ENCODE measurements at regions not wholly inside any gene's neighbourhood (a gene's known extent, or its start where the extent isn't known, plus 50 kb on each side); places are given as distances from the start of the nearest gene placed in this dataset.

- Histone ChIP-seq H3K4me1 (ENCODE audit: control insufficient read depth in 3 of 3, insufficient read depth in 3 of 3, low read length in 3 of 3) (no peaks in the 10 kb centered on the region), H3K9me3 (ENCODE audit: control insufficient read depth in 3 of 3, low read length in 3 of 3) (no peaks in the 10 kb centered on the region), H3K9ac (ENCODE audit: low read depth in 1 of 3, low read length in 3 of 3) (no peak overlapping the region), H3K36me3 (ENCODE audit: control insufficient read depth in 3 of 3, insufficient read depth in 3 of 3, low read length in 3 of 3) (no peaks in the 10 kb centered on the region), H3K27me3 (ENCODE audit: control insufficient read depth in 3 of 3, insufficient read depth in 3 of 3, low read length in 3 of 3) (peaks cover 0 to 5% (median 5%) of the 10 kb centered on the region in 3 donors), H3K27ac (ENCODE audit: low read depth, low read length) (no peak overlapping the region), H3K4me3 (ENCODE audit: low read length in 3 of 3) (no peak overlapping the region)
These were observed 755.3 kb downstream of the UQCRFS1 start for GRCh38 chr19:28457620-28458019.

DNA sequence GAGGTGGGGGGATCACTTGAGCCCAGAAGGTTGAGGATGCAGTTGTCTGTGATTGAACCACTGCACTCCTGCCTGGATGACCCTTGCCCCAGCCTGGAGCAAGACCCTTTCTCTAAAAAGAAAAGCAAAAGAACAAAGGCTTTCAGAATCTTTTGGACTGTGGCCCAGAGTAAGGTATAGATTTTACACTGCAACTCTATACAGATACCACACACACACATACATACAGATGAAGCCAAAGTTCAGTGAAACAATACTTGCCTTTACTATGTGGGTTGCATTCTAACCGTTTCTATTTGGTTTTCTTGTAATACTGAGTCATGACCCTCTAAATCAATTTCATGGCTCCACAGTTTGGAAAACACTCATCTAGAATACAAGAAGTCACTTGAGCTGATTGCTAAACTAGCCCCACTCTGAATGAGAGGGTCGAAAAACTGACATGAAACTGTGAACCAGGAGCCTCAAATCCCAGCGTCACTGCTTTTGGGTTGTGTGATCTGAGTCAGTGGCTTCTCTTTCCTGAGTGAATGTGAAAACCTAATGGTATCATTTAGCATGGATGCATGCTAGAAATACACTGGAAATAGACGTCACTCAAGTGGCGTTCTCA is 756.1 kb downstream of the UQCRFS1 start:
- no peak overlapping the region for H3K4me3 ChIP-seq (ENCODE audit: low read length in 3 of 3)
- no peaks in the 10 kb centered on the region for H3K9me3 ChIP-seq (ENCODE audit: control insufficient read depth in 3 of 3, low read length in 3 of 3)

DNA sequence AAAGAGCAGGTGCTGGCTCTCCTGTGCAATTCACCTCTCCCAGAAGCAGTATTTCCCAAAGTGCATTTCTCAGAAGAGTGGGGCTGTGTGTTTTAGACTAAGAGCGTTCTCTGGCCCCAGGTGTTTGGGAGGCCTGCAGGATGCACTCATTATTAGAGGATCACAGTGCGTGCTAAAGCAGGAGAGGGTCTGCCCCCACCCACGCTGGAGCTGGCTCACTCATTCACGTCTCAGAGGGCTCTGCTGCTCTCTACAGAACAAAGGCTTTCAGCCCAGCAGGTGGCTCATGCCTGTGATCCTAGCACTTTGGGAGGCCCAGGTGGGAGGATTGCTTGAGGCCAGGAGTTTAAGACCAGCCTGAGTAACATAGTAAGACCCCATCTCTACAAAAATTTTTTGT is 756.7 kb downstream of the UQCRFS1 start:
- Histone ChIP-seq H3K27ac (ENCODE audit: low read depth, low read length) (no peak overlapping the region), H3K27me3 (ENCODE audit: control insufficient read depth in 3 of 3, insufficient read depth in 3 of 3, low read length in 3 of 3) (peaks cover 0 to 5% (median 5%) of the 10 kb centered on the region in 3 donors), H3K9ac (ENCODE audit: low read depth in 1 of 3, low read length in 3 of 3) (no peak overlapping the region), H3K9me3 (ENCODE audit: control insufficient read depth in 3 of 3, low read length in 3 of 3) (no peaks in the 10 kb centered on the region), H3K36me3 (ENCODE audit: control insufficient read depth in 3 of 3, insufficient read depth in 3 of 3, low read length in 3 of 3) (no peaks in the 10 kb centered on the region), H3K4me1 (ENCODE audit: control insufficient read depth in 3 of 3, insufficient read depth in 3 of 3, low read length in 3 of 3) (no peaks in the 10 kb centered on the region), H3K4me3 (ENCODE audit: low read length in 3 of 3) (no peak overlapping the region)

More for the DNA sequence above, 756.1 kb downstream of the UQCRFS1 start:
- H3K36me3 ChIP-seq (ENCODE audit: control insufficient read depth in 3 of 3, insufficient read depth in 3 of 3, low read length in 3 of 3): no peaks in the 10 kb centered on the region
- H3K27me3 ChIP-seq (ENCODE audit: control insufficient read depth in 3 of 3, insufficient read depth in 3 of 3, low read length in 3 of 3): peaks cover 0 to 5% (median 5%) of the 10 kb centered on the region in 3 donors
- no peaks in the 10 kb centered on the region for H3K4me1 ChIP-seq (ENCODE audit: control insufficient read depth in 3 of 3, insufficient read depth in 3 of 3, low read length in 3 of 3)
- H3K9ac ChIP-seq (ENCODE audit: low read depth in 1 of 3, low read length in 3 of 3): no peak overlapping the region
- H3K27ac ChIP-seq (ENCODE audit: low read depth, low read length): no peak overlapping the region

GRCh38 chr19:28454083-28454482 is 758.9 kb downstream of the UQCRFS1 start:
- Histone ChIP-seq H3K27ac (ENCODE audit: low read depth, low read length) (no peak overlapping the region), H3K4me3 (ENCODE audit: low read length in 3 of 3) (no peak overlapping the region), H3K9me3 (ENCODE audit: control insufficient read depth in 3 of 3, low read length in 3 of 3) (no peaks in the 10 kb centered on the region), H3K27me3 (ENCODE audit: control insufficient read depth in 3 of 3, insufficient read depth in 3 of 3, low read length in 3 of 3) (peaks cover 0 to 5% (median 4%) of the 10 kb centered on the region in 3 donors), H3K9ac (ENCODE audit: low read depth in 1 of 3, low read length in 3 of 3) (no peak overlapping the region), H3K36me3 (ENCODE audit: control insufficient read depth in 3 of 3, insufficient read depth in 3 of 3, low read length in 3 of 3) (no peaks in the 10 kb centered on the region), H3K4me1 (ENCODE audit: control insufficient read depth in 3 of 3, insufficient read depth in 3 of 3, low read length in 3 of 3) (no peaks in the 10 kb centered on the region)

DNA sequence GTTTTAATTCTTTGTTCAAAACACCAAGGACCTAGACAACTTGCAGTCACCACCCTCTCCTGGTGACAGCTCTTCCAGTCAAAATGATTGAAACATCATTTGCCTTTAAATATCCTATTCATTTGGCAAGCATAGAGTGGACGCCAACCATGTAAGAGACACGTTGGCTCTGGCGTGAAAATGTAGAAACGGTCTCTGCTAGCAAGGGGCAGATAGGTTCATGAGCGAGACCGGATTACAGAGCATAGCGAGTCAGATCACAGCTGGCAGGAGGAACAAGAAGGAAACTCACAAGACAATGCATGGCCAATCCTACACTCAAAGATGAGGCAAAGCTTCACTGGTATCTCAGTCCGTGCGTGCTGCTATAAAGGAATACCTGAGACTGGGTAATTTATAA is 759.5 kb downstream of the UQCRFS1 start:
- Histone ChIP-seq H3K4me1 (ENCODE audit: control insufficient read depth in 3 of 3, insufficient read depth in 3 of 3, low read length in 3 of 3) (no peaks in the 10 kb centered on the region), H3K27me3 (ENCODE audit: control insufficient read depth in 3 of 3, insufficient read depth in 3 of 3, low read length in 3 of 3) (peaks cover 0 to 2% (median 0%) of the 10 kb centered on the region in 3 donors), H3K9me3 (ENCODE audit: control insufficient read depth in 3 of 3, low read length in 3 of 3) (no peaks in the 10 kb centered on the region)

GRCh38 chr19:28449803-28450202 is 763.1 kb downstream of the UQCRFS1 start:
- Histone ChIP-seq H3K27ac (ENCODE audit: low read depth, low read length) (no peak overlapping the region), H3K27me3 (ENCODE audit: control insufficient read depth in 3 of 3, insufficient read depth in 3 of 3, low read length in 3 of 3) (no peaks in the 10 kb centered on the region), H3K4me3 (ENCODE audit: low read length in 3 of 3) (no peak overlapping the region), H3K9me3 (ENCODE audit: control insufficient read depth in 3 of 3, low read length in 3 of 3) (no peaks in the 10 kb centered on the region), H3K4me1 (ENCODE audit: control insufficient read depth in 3 of 3, insufficient read depth in 3 of 3, low read length in 3 of 3) (no peaks in the 10 kb centered on the region), H3K36me3 (ENCODE audit: control insufficient read depth in 3 of 3, insufficient read depth in 3 of 3, low read length in 3 of 3) (no peaks in the 10 kb centered on the region), H3K9ac (ENCODE audit: low read depth in 1 of 3, low read length in 3 of 3) (no peak overlapping the region)

More for the DNA sequence above, 759.5 kb downstream of the UQCRFS1 start:
- no peak overlapping the region for H3K9ac ChIP-seq (ENCODE audit: low read depth in 1 of 3, low read length in 3 of 3)
- no peak overlapping the region for H3K27ac ChIP-seq (ENCODE audit: low read depth, low read length)
- H3K4me3 ChIP-seq (ENCODE audit: low read length in 3 of 3): no peak overlapping the region
- H3K36me3 ChIP-seq (ENCODE audit: control insufficient read depth in 3 of 3, insufficient read depth in 3 of 3, low read length in 3 of 3): no peaks in the 10 kb centered on the region

GRCh38 chr19:28446511-28446910 is 766.4 kb downstream of the UQCRFS1 start:
- Histone ChIP-seq H3K4me3 (ENCODE audit: low read length in 3 of 3) (no peak overlapping the region), H3K36me3 (ENCODE audit: control insufficient read depth in 3 of 3, insufficient read depth in 3 of 3, low read length in 3 of 3) (no peaks in the 10 kb centered on the region), H3K27me3 (ENCODE audit: control insufficient read depth in 3 of 3, insufficient read depth in 3 of 3, low read length in 3 of 3) (peaks cover 0 to 3% (median 2%) of the 10 kb centered on the region in 3 donors), H3K9me3 (ENCODE audit: control insufficient read depth in 3 of 3, low read length in 3 of 3) (no peaks in the 10 kb centered on the region), H3K4me1 (ENCODE audit: control insufficient read depth in 3 of 3, insufficient read depth in 3 of 3, low read length in 3 of 3) (no peaks in the 10 kb centered on the region), H3K9ac (ENCODE audit: low read depth in 1 of 3, low read length in 3 of 3) (no peak overlapping the region), H3K27ac (ENCODE audit: low read depth, low read length) (no peak overlapping the region)

GRCh38 chr19:28445826-28446225 is 767.1 kb downstream of the UQCRFS1 start:
- Histone ChIP-seq H3K4me1 (ENCODE audit: control insufficient read depth in 3 of 3, insufficient read depth in 3 of 3, low read length in 3 of 3) (no peaks in the 10 kb centered on the region), H3K36me3 (ENCODE audit: control insufficient read depth in 3 of 3, insufficient read depth in 3 of 3, low read length in 3 of 3) (no peaks in the 10 kb centered on the region), H3K9me3 (ENCODE audit: control insufficient read depth in 3 of 3, low read length in 3 of 3) (no peaks in the 10 kb centered on the region), H3K9ac (ENCODE audit: low read depth in 1 of 3, low read length in 3 of 3) (no peak overlapping the region), H3K4me3 (ENCODE audit: low read length in 3 of 3) (no peak overlapping the region), H3K27ac (ENCODE audit: low read depth, low read length) (no peak overlapping the region), H3K27me3 (ENCODE audit: control insufficient read depth in 3 of 3, insufficient read depth in 3 of 3, low read length in 3 of 3) (peaks cover 0 to 3% (median 2%) of the 10 kb centered on the region in 3 donors)

DNA sequence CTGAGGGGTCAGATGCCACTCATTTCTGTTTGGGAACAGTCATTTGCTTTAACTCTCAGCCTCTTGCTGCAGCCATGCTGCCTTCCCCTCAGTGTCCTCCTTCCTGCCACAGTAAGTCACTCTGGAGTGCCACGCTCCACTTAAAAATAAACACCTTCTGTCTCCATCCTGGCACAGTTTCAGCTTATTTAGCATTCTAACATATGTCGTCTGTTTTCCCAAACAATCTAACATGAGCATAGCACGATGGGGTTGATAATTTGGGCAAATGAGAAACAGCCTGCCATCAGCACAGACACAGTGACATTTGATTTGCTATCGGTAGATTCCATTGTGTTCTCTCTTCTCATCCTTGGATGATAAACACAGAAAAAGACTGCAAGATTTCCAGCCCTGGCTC is 768.6 kb downstream of the UQCRFS1 start:
- Histone ChIP-seq H3K27me3 (ENCODE audit: control insufficient read depth in 3 of 3, insufficient read depth in 3 of 3, low read length in 3 of 3) (peaks cover 0 to 3% (median 2%) of the 10 kb centered on the region in 3 donors), H3K36me3 (ENCODE audit: control insufficient read depth in 3 of 3, insufficient read depth in 3 of 3, low read length in 3 of 3) (no peaks in the 10 kb centered on the region), H3K27ac (ENCODE audit: low read depth, low read length) (no peak overlapping the region), H3K9me3 (ENCODE audit: control insufficient read depth in 3 of 3, low read length in 3 of 3) (no peaks in the 10 kb centered on the region), H3K4me3 (ENCODE audit: low read length in 3 of 3) (no peak overlapping the region), H3K4me1 (ENCODE audit: control insufficient read depth in 3 of 3, insufficient read depth in 3 of 3, low read length in 3 of 3) (no peaks in the 10 kb centered on the region), H3K9ac (ENCODE audit: low read depth in 1 of 3, low read length in 3 of 3) (no peak overlapping the region)

DNA sequence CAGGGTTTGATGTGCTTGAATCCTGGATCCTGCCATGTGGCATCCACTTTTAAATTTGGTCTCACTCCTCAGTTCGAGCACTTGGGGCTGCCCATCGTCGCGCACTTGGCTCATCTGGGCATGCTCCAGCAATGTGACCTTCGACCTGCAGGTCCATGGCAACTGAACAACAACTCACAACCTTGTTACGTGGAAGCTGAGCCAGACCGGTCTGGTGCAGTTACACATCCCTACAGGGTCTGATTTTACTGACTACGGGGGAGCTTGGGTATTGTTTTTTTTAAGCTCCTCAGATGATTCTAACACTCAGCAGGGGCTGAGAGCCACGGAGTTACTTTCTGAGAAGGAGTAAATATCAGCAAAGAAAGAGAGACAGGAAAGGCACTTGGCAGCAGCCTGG is 769.6 kb downstream of the UQCRFS1 start:
- H3K4me1 ChIP-seq (ENCODE audit: control insufficient read depth in 3 of 3, insufficient read depth in 3 of 3, low read length in 3 of 3): no peaks in the 10 kb centered on the region
- no peak overlapping the region for H3K4me3 ChIP-seq (ENCODE audit: low read length in 3 of 3)
- no peak overlapping the region for H3K9ac ChIP-seq (ENCODE audit: low read depth in 1 of 3, low read length in 3 of 3)
- H3K9me3 ChIP-seq (ENCODE audit: control insufficient read depth in 3 of 3, low read length in 3 of 3): no peaks in the 10 kb centered on the region
- no peaks in the 10 kb centered on the region for H3K36me3 ChIP-seq (ENCODE audit: control insufficient read depth in 3 of 3, insufficient read depth in 3 of 3, low read length in 3 of 3)
- H3K27ac ChIP-seq (ENCODE audit: low read depth, low read length): no peak overlapping the region
- H3K27me3 ChIP-seq (ENCODE audit: control insufficient read depth in 3 of 3, insufficient read depth in 3 of 3, low read length in 3 of 3): peaks cover 0 to 3% (median 2%) of the 10 kb centered on the region in 3 donors
